B cell (primary cell): ENCODE measurements at regions not wholly inside any gene's neighbourhood (a gene's known extent, or its start where the extent isn't known, plus 50 kb on each side); places are given as distances from the start of the nearest gene placed in this dataset.

ENCODE experiments used
- CTCF ChIP-seq: fragments of 200-600 bp; IDR thresholded peaks from one replicate; pipeline ENCODE4 v1.8.0; 2022; ENCODE audit warnings: antibody characterized with exemption, mild to moderate bottlenecking
- EZH2 ChIP-seq: IDR thresholded peaks from 2 replicates; pipeline ENCODE4 v1.6.1; 2012; ENCODE audit warnings: borderline replicate concordance, low read depth, mild to moderate bottlenecking, moderate library complexity, low read length; ENCODE audit not compliant: insufficient read depth, poor library complexity, severe bottlenecking

GRCh38 chr4:95778666-95779065, 61.2 kb upstream of the PDHA2 start:
- TF ChIP-seq CTCF: no peak
- no peak for TF ChIP-seq EZH2
